H1 (cell line): ENCODE measurements at regions not wholly inside any gene's neighbourhood (a gene's known extent, or its start where the extent isn't known, plus 50 kb on each side); places are given as distances from the start of the nearest gene placed in this dataset.

Experiments
- CTCF ChIA-PET: fragments of 300-600 bp; sonication (Branson Sonifier 250); formaldehyde crosslinking; loops from one replicate; lab custom pipeline; 2021; ENCODE audit not compliant: partially characterized antibody; lab: Charles Lee
- POLR2A ChIA-PET: fragments of 300-600 bp; sonication (Branson Sonifier 250); formaldehyde crosslinking; loops from one replicate; lab custom pipeline; 2021; ENCODE audit warnings: inconsistent platforms; ENCODE audit not compliant: partially characterized antibody; lab: Charles Lee
- DNase-seq, 2 experiments: peaks; one replicate each; pipeline versions ENCODE4 v3.0.0 to v3.0.0-alpha.2; 2010 to 2022; ENCODE audit warnings: low spot score in 2 of 2, low read depth in 1 of 2, mixed read lengths in 1 of 2
- FAIRE-seq: peaks from 2 replicates; lab custom pipeline; 2011; peaks lifted over from hg19 to GRCh38; lab: Jason Lieb, UNC
- H2AFZ ChIP-seq: 2 replicates; pipeline ENCODE4 v1.8.1; 2012; ENCODE audit warnings: low read length, inconsistent platforms
- H2AK5ac ChIP-seq: 2 replicates; pipeline ENCODE4 v1.6.1; 2013; ENCODE audit warnings: low read depth, low read length
- H2BK120ac ChIP-seq: replicated peaks from 2 replicates; pipeline ENCODE3; 2013; ENCODE audit warnings: low read depth, low read length, inconsistent platforms
- H2BK12ac ChIP-seq: 2 replicates; pipeline ENCODE4 v1.6.1; 2013; ENCODE audit warnings: low read depth, low read length
- H2BK15ac ChIP-seq: 2 replicates; pipeline ENCODE4 v1.6.1; 2013; ENCODE audit warnings: low read length
- H2BK20ac ChIP-seq: 2 replicates; pipeline ENCODE4 v1.6.1; 2013; ENCODE audit warnings: low read length
- H2BK5ac ChIP-seq: 2 replicates; pipeline ENCODE4 v1.6.1; 2013; ENCODE audit warnings: low read depth, low read length
- H3K14ac ChIP-seq: 2 replicates; pipeline ENCODE4 v1.6.1; 2013; ENCODE audit warnings: inconsistent platforms; ENCODE audit not compliant: insufficient read length
- H3K18ac ChIP-seq: 2 replicates; pipeline ENCODE4 v1.6.1; 2013; ENCODE audit warnings: low read length; ENCODE audit errors: extremely low read depth
- H3K23ac ChIP-seq: 2 replicates; pipeline ENCODE4 v1.6.1; 2013; ENCODE audit warnings: inconsistent platforms; ENCODE audit not compliant: insufficient read length
- H3K23me2 ChIP-seq: 2 replicates; pipeline ENCODE4 v1.6.1; 2013; ENCODE audit warnings: low read depth, low read length
- H3K27ac ChIP-seq: 2 replicates; pipeline ENCODE4 v1.6.1; 2011; ENCODE audit warnings: low read depth, low read length, inconsistent platforms
- H3K27me3 ChIP-seq, 4 experiments: replicated peaks in 1 of 4; 1 replicate in 1 of 4; 2 replicates in 3 of 4; pipeline versions ENCODE4 v1.6.1 to v1.8.1; 2011 to 2013; ENCODE audit warnings: low read length in 3 of 4, mild to moderate bottlenecking in 3 of 4, inconsistent platforms in 2 of 4, mixed read lengths in 2 of 4, moderate library complexity in 1 of 4; ENCODE audit not compliant: control insufficient read depth in 3 of 4, insufficient read depth in 3 of 4; ENCODE audit errors: extremely low read depth in 1 of 4
- H3K36me3 ChIP-seq, 4 experiments: 2 replicates each; pipeline versions ENCODE4 v1.6.1 to v1.8.1; 2011 to 2013; ENCODE audit warnings: mild to moderate bottlenecking in 4 of 4, low read length in 3 of 4, moderate library complexity in 2 of 4, control low read depth in 1 of 4, inconsistent platforms in 1 of 4; ENCODE audit not compliant: insufficient read depth in 4 of 4, control insufficient read depth in 2 of 4
- H3K4ac ChIP-seq: replicated peaks from 2 replicates; pipeline ENCODE3; 2013; ENCODE audit warnings: low read length, low read depth, mixed read lengths, inconsistent platforms; ENCODE audit not compliant: insufficient read length
- H3K4me1 ChIP-seq, 4 experiments: replicated peaks in 1 of 4; 1 replicate in 1 of 4; 2 replicates in 3 of 4; pipeline versions ENCODE4 v1.6.1 to v1.8.1; 2011 to 2013; ENCODE audit warnings: low read length in 3 of 4, inconsistent platforms in 2 of 4, mixed read lengths in 1 of 4; ENCODE audit not compliant: insufficient read depth in 4 of 4, control insufficient read depth in 3 of 4
- H3K4me2 ChIP-seq, 2 experiments: 2 replicates each; pipeline versions ENCODE4 v1.6.1 to v1.8.1; 2011 to 2013; ENCODE audit warnings: low read depth in 2 of 2, low read length in 2 of 2, control low read depth in 1 of 2, inconsistent platforms in 1 of 2, mild to moderate bottlenecking in 1 of 2; ENCODE audit not compliant: insufficient read depth in 1 of 2
- H3K4me3 ChIP-seq, 4 experiments: fragments of 200-600, 300-600 bp in 1 of 4; sonication (generic), shearing (Covaris generic), sonication (Bioruptor Twin) in 1 of 4; 2 replicates each; pipeline versions ENCODE4 v1.5.1 to v1.8.1; 2011 to 2016; ENCODE audit warnings: low read length in 4 of 4, low read depth in 3 of 4, control low read depth in 2 of 4, inconsistent platforms in 2 of 4, mild to moderate bottlenecking in 2 of 4, mixed read lengths in 1 of 4, moderate library complexity in 1 of 4; ENCODE audit not compliant: insufficient read depth in 2 of 4; ENCODE audit errors: extremely low read depth in 1 of 4
- H3K56ac ChIP-seq: replicated peaks from 2 replicates; pipeline ENCODE3; 2013; ENCODE audit warnings: low read depth, mild to moderate bottlenecking, mixed read lengths, low read length, inconsistent platforms; ENCODE audit not compliant: insufficient read length
- H3K79me1 ChIP-seq: 2 replicates; pipeline ENCODE4 v1.6.1; 2013; ENCODE audit warnings: low read depth, low read length, control low read depth
- H3K79me2 ChIP-seq, 2 experiments: 2 replicates each; pipeline versions ENCODE4 v1.6.1 to v1.8.1; 2012 to 2013; ENCODE audit warnings: low read length in 2 of 2, mild to moderate bottlenecking in 2 of 2, inconsistent platforms in 1 of 2; ENCODE audit not compliant: insufficient read depth in 2 of 2, control insufficient read depth in 1 of 2
- H3K9ac ChIP-seq, 4 experiments: replicated peaks in 1 of 4; 1 replicate in 1 of 4; 2 replicates in 3 of 4; pipeline versions ENCODE4 v1.6.1 to v1.8.1; 2011 to 2013; ENCODE audit warnings: low read depth in 3 of 4, low read length in 3 of 4, control low read depth in 2 of 4, mild to moderate bottlenecking in 2 of 4, moderate library complexity in 2 of 4, inconsistent platforms in 1 of 4; ENCODE audit errors: extremely low read depth in 1 of 4
- H3K9me3 ChIP-seq, 2 experiments: 2 replicates each; pipeline versions ENCODE4 v1.6.1 to v1.8.1; 2012 to 2013; ENCODE audit warnings: mild to moderate bottlenecking in 2 of 2, moderate library complexity in 2 of 2, control low read depth in 1 of 2, inconsistent platforms in 1 of 2, low read depth in 1 of 2, low read length in 1 of 2, mixed read lengths in 1 of 2; ENCODE audit not compliant: insufficient read depth in 2 of 2
- H4K20me1 ChIP-seq, 2 experiments: replicated peaks in 1 of 2; 2 replicates each; pipeline versions ENCODE3 to v1.8.1; 2011 to 2013; ENCODE audit warnings: inconsistent platforms in 2 of 2, low read length in 2 of 2, mild to moderate bottlenecking in 1 of 2; ENCODE audit not compliant: insufficient read depth in 2 of 2, control insufficient read depth in 1 of 2
- H4K5ac ChIP-seq: 2 replicates; pipeline ENCODE4 v1.6.1; 2013; ENCODE audit warnings: low read length, low read depth, mixed read lengths, inconsistent platforms; ENCODE audit not compliant: insufficient read length
- H4K8ac ChIP-seq: 2 replicates; pipeline ENCODE4 v1.8.0; 2013; ENCODE audit warnings: mild to moderate bottlenecking, moderate library complexity, low read length, inconsistent platforms; ENCODE audit not compliant: insufficient read depth; ENCODE audit errors: extremely low read depth
- H4K91ac ChIP-seq: replicated peaks from 2 replicates; pipeline ENCODE3; 2013; ENCODE audit warnings: low read length, mixed read lengths, inconsistent platforms; ENCODE audit not compliant: insufficient read length
- ATF2 ChIP-seq: IDR thresholded peaks from 2 replicates; pipeline ENCODE4 v1.6.1; 2012; ENCODE audit warnings: low read length, inconsistent platforms
- FOSL1 ChIP-seq: IDR thresholded peaks from 2 replicates; pipeline ENCODE4 v1.6.1; 2011; ENCODE audit warnings: mild to moderate bottlenecking, low read depth, low read length, moderate library complexity; ENCODE audit not compliant: insufficient read depth
- GTF2F1 ChIP-seq: IDR thresholded peaks from 2 replicates; pipeline ENCODE4 v1.6.1; 2012; ENCODE audit warnings: low read depth, low read length, improper control_type of control experiment, borderline replicate concordance
- HDAC6 ChIP-seq: IDR thresholded peaks from one replicate; pipeline ENCODE4 v1.7.1; 2012; ENCODE audit warnings: low read depth, mild to moderate bottlenecking, inconsistent platforms, low read length, moderate library complexity
- WGBS, 2 experiments: shearing (Covaris generic) in 1 of 2; methylation state at CpG; one replicate each; pipeline versions ENCODE4 v1.1.6 to v1.1.7; 2013 to 2015; ENCODE audit warnings: low lambda C conversion rate in 2 of 2, mixed read lengths in 2 of 2, inconsistent platforms in 1 of 2, low coverage in 1 of 2, missing lambda C conversion rate in 1 of 2; ENCODE audit not compliant: insufficient replicate concordance in 2 of 2, insufficient coverage in 1 of 2, insufficient read length in 1 of 2; ENCODE audit errors: extremely low coverage in 1 of 2, missing lambda C conversion rate in 1 of 2; 5-methylcytosine and 5-hydroxymethylcytosine counted together
- TF ChIP-seq, protein P1 (sequence below): IDR thresholded peaks from 2 replicates; pipeline ENCODE4 v1.6.1; 2012; ENCODE audit warnings: inconsistent platforms

DNA sequence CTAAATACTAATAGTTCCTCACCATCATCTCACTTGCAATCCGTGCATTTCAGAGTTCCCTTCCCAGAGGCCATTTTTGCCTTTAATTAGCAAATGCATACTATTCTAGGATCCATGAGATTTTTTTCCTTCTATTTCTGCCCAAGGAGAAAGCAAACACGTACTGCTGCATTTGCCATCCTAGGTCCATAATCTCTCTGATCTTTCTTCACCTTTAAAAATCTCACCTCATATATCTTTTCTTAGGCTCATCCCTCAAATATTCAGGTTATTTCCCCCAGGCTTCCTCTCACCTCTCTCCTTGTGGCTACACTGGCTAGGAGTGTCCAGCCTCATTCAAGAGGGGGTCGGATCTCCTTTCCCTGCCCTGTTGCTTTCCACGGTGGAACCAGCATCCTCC, 338.6 kb downstream of the SETD4 start:
- Histone ChIP-seq H4K91ac (no peak overlapping the region), H3K18ac (no peak overlapping the region), H4K8ac (no peak overlapping the region), H3K79me1 (no peaks in the 10 kb centered on the region), H3K4me2 (no peak overlapping the region), H3K27ac (no peak overlapping the region), H3K56ac (no peak overlapping the region), H3K9me3 (no peaks in the 10 kb centered on the region; a peak in 1 of 4 replicates), H3K36me3 (no peaks in the 10 kb centered on the region), H4K20me1 (no peaks in the 10 kb centered on the region), H4K5ac (no peak overlapping the region), H3K23ac (no peak overlapping the region), H3K27me3 (peaks cover 0 to 4% (median 2%) of the 10 kb centered on the region in 4 experiments; a peak in 3 of 7 replicates), H2AK5ac (no peak overlapping the region), H3K4me1 (no peaks in the 10 kb centered on the region), H3K9ac (no peak overlapping the region), H2BK12ac (no peak overlapping the region), H2BK15ac (no peak overlapping the region), H3K23me2 (no peaks in the 10 kb centered on the region), H3K4me3 (no peak overlapping the region), H3K14ac (no peak overlapping the region), H2BK120ac (no peak overlapping the region), H2AFZ (no peak overlapping the region), H2BK20ac (no peak overlapping the region), H3K79me2 (no peaks in the 10 kb centered on the region), H2BK5ac (no peak overlapping the region), H3K4ac (no peak overlapping the region)
- FAIRE-seq (no peak), DNase-seq (no peak)
- POLR2A ChIA-PET: no interaction called here
- WGBS, 2 experiments: 73% methylated on average over 4 of the region's 4 CpGs; no CpG with 5 or more reads in 1 of the 2 experiments
- CTCF ChIA-PET: no interaction called here
- TF ChIP-seq GTF2F1 (no peak), FOSL1 (no peak), ATF2 (no peak), HDAC6 (no peak)
- TF ChIP-seq, protein P1, sequence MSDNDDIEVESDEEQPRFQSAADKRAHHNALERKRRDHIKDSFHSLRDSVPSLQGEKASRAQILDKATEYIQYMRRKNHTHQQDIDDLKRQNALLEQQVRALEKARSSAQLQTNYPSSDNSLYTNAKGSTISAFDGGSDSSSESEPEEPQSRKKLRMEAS: no peak
